H1 (cell line): ENCODE measurements at regions not wholly inside any gene's neighbourhood (a gene's known extent, or its start where the extent isn't known, plus 50 kb on each side); places are given as distances from the start of the nearest gene placed in this dataset.

ENCODE experiments used
- CTCF ChIA-PET: fragments of 300-600 bp; sonication (Branson Sonifier 250); formaldehyde crosslinking; loops from one replicate; lab custom pipeline; 2021; ENCODE audit not compliant: partially characterized antibody; lab: Charles Lee
- POLR2A ChIA-PET: fragments of 300-600 bp; sonication (Branson Sonifier 250); formaldehyde crosslinking; loops from one replicate; lab custom pipeline; 2021; ENCODE audit warnings: inconsistent platforms; ENCODE audit not compliant: partially characterized antibody; lab: Charles Lee
- DNase-seq, 2 experiments: peaks; one replicate each; pipeline versions ENCODE4 v3.0.0 to v3.0.0-alpha.2; 2010 to 2022; ENCODE audit warnings: low spot score in 2 of 2, low read depth in 1 of 2, mixed read lengths in 1 of 2
- FAIRE-seq: peaks from 2 replicates; lab custom pipeline; 2011; peaks lifted over from hg19 to GRCh38; lab: Jason Lieb, UNC
- H2AFZ ChIP-seq: 2 replicates; pipeline ENCODE4 v1.8.1; 2012; ENCODE audit warnings: low read length, inconsistent platforms
- H2AK5ac ChIP-seq: 2 replicates; pipeline ENCODE4 v1.6.1; 2013; ENCODE audit warnings: low read depth, low read length
- H2BK120ac ChIP-seq: replicated peaks from 2 replicates; pipeline ENCODE3; 2013; ENCODE audit warnings: low read depth, low read length, inconsistent platforms
- H2BK12ac ChIP-seq: 2 replicates; pipeline ENCODE4 v1.6.1; 2013; ENCODE audit warnings: low read depth, low read length
- H2BK15ac ChIP-seq: 2 replicates; pipeline ENCODE4 v1.6.1; 2013; ENCODE audit warnings: low read length
- H2BK20ac ChIP-seq: 2 replicates; pipeline ENCODE4 v1.6.1; 2013; ENCODE audit warnings: low read length
- H2BK5ac ChIP-seq: 2 replicates; pipeline ENCODE4 v1.6.1; 2013; ENCODE audit warnings: low read depth, low read length
- H3K14ac ChIP-seq: 2 replicates; pipeline ENCODE4 v1.6.1; 2013; ENCODE audit warnings: inconsistent platforms; ENCODE audit not compliant: insufficient read length
- H3K18ac ChIP-seq: 2 replicates; pipeline ENCODE4 v1.6.1; 2013; ENCODE audit warnings: low read length; ENCODE audit errors: extremely low read depth
- H3K23ac ChIP-seq: 2 replicates; pipeline ENCODE4 v1.6.1; 2013; ENCODE audit warnings: inconsistent platforms; ENCODE audit not compliant: insufficient read length
- H3K23me2 ChIP-seq: 2 replicates; pipeline ENCODE4 v1.6.1; 2013; ENCODE audit warnings: low read depth, low read length
- H3K27ac ChIP-seq: 2 replicates; pipeline ENCODE4 v1.6.1; 2011; ENCODE audit warnings: low read depth, low read length, inconsistent platforms
- H3K27me3 ChIP-seq, 4 experiments: replicated peaks in 1 of 4; 1 replicate in 1 of 4; 2 replicates in 3 of 4; pipeline versions ENCODE4 v1.6.1 to v1.8.1; 2011 to 2013; ENCODE audit warnings: low read length in 3 of 4, mild to moderate bottlenecking in 3 of 4, inconsistent platforms in 2 of 4, mixed read lengths in 2 of 4, moderate library complexity in 1 of 4; ENCODE audit not compliant: control insufficient read depth in 3 of 4, insufficient read depth in 3 of 4; ENCODE audit errors: extremely low read depth in 1 of 4
- H3K36me3 ChIP-seq, 4 experiments: 2 replicates each; pipeline versions ENCODE4 v1.6.1 to v1.8.1; 2011 to 2013; ENCODE audit warnings: mild to moderate bottlenecking in 4 of 4, low read length in 3 of 4, moderate library complexity in 2 of 4, control low read depth in 1 of 4, inconsistent platforms in 1 of 4; ENCODE audit not compliant: insufficient read depth in 4 of 4, control insufficient read depth in 2 of 4
- H3K4ac ChIP-seq: replicated peaks from 2 replicates; pipeline ENCODE3; 2013; ENCODE audit warnings: low read length, low read depth, mixed read lengths, inconsistent platforms; ENCODE audit not compliant: insufficient read length
- H3K4me1 ChIP-seq, 4 experiments: replicated peaks in 1 of 4; 1 replicate in 1 of 4; 2 replicates in 3 of 4; pipeline versions ENCODE4 v1.6.1 to v1.8.1; 2011 to 2013; ENCODE audit warnings: low read length in 3 of 4, inconsistent platforms in 2 of 4, mixed read lengths in 1 of 4; ENCODE audit not compliant: insufficient read depth in 4 of 4, control insufficient read depth in 3 of 4
- H3K4me2 ChIP-seq, 2 experiments: 2 replicates each; pipeline versions ENCODE4 v1.6.1 to v1.8.1; 2011 to 2013; ENCODE audit warnings: low read depth in 2 of 2, low read length in 2 of 2, control low read depth in 1 of 2, inconsistent platforms in 1 of 2, mild to moderate bottlenecking in 1 of 2; ENCODE audit not compliant: insufficient read depth in 1 of 2
- H3K4me3 ChIP-seq, 4 experiments: fragments of 200-600, 300-600 bp in 1 of 4; sonication (generic), shearing (Covaris generic), sonication (Bioruptor Twin) in 1 of 4; 2 replicates each; pipeline versions ENCODE4 v1.5.1 to v1.8.1; 2011 to 2016; ENCODE audit warnings: low read length in 4 of 4, low read depth in 3 of 4, control low read depth in 2 of 4, inconsistent platforms in 2 of 4, mild to moderate bottlenecking in 2 of 4, mixed read lengths in 1 of 4, moderate library complexity in 1 of 4; ENCODE audit not compliant: insufficient read depth in 2 of 4; ENCODE audit errors: extremely low read depth in 1 of 4
- H3K56ac ChIP-seq: replicated peaks from 2 replicates; pipeline ENCODE3; 2013; ENCODE audit warnings: low read depth, mild to moderate bottlenecking, mixed read lengths, low read length, inconsistent platforms; ENCODE audit not compliant: insufficient read length
- H3K79me1 ChIP-seq: 2 replicates; pipeline ENCODE4 v1.6.1; 2013; ENCODE audit warnings: low read depth, low read length, control low read depth
- H3K79me2 ChIP-seq, 2 experiments: 2 replicates each; pipeline versions ENCODE4 v1.6.1 to v1.8.1; 2012 to 2013; ENCODE audit warnings: low read length in 2 of 2, mild to moderate bottlenecking in 2 of 2, inconsistent platforms in 1 of 2; ENCODE audit not compliant: insufficient read depth in 2 of 2, control insufficient read depth in 1 of 2
- H3K9ac ChIP-seq, 4 experiments: replicated peaks in 1 of 4; 1 replicate in 1 of 4; 2 replicates in 3 of 4; pipeline versions ENCODE4 v1.6.1 to v1.8.1; 2011 to 2013; ENCODE audit warnings: low read depth in 3 of 4, low read length in 3 of 4, control low read depth in 2 of 4, mild to moderate bottlenecking in 2 of 4, moderate library complexity in 2 of 4, inconsistent platforms in 1 of 4; ENCODE audit errors: extremely low read depth in 1 of 4
- H3K9me3 ChIP-seq, 2 experiments: 2 replicates each; pipeline versions ENCODE4 v1.6.1 to v1.8.1; 2012 to 2013; ENCODE audit warnings: mild to moderate bottlenecking in 2 of 2, moderate library complexity in 2 of 2, control low read depth in 1 of 2, inconsistent platforms in 1 of 2, low read depth in 1 of 2, low read length in 1 of 2, mixed read lengths in 1 of 2; ENCODE audit not compliant: insufficient read depth in 2 of 2
- H4K20me1 ChIP-seq, 2 experiments: replicated peaks in 1 of 2; 2 replicates each; pipeline versions ENCODE3 to v1.8.1; 2011 to 2013; ENCODE audit warnings: inconsistent platforms in 2 of 2, low read length in 2 of 2, mild to moderate bottlenecking in 1 of 2; ENCODE audit not compliant: insufficient read depth in 2 of 2, control insufficient read depth in 1 of 2
- H4K5ac ChIP-seq: 2 replicates; pipeline ENCODE4 v1.6.1; 2013; ENCODE audit warnings: low read length, low read depth, mixed read lengths, inconsistent platforms; ENCODE audit not compliant: insufficient read length
- H4K8ac ChIP-seq: 2 replicates; pipeline ENCODE4 v1.8.0; 2013; ENCODE audit warnings: mild to moderate bottlenecking, moderate library complexity, low read length, inconsistent platforms; ENCODE audit not compliant: insufficient read depth; ENCODE audit errors: extremely low read depth
- H4K91ac ChIP-seq: replicated peaks from 2 replicates; pipeline ENCODE3; 2013; ENCODE audit warnings: low read length, mixed read lengths, inconsistent platforms; ENCODE audit not compliant: insufficient read length
- BRCA1 ChIP-seq: IDR thresholded peaks from 2 replicates; pipeline ENCODE4 v1.6.1; 2012; ENCODE audit warnings: low read depth, low read length, improper control_type of control experiment
- CBX8 ChIP-seq: fragments of 300-800, 300-1000 bp; sonication (generic); IDR thresholded peaks from 2 replicates; pipeline ENCODE4 v1.7.1; 2016; ENCODE audit warnings: low read depth, low read length, borderline replicate concordance
- EP300 ChIP-seq, 2 experiments: IDR thresholded peaks; 1 replicate in 1 of 2; 2 replicates in 1 of 2; pipeline ENCODE4 v1.6.1; 2011 to 2012; ENCODE audit warnings: low read depth in 2 of 2, low read length in 2 of 2, mild to moderate bottlenecking in 2 of 2, borderline replicate concordance in 1 of 2, inconsistent platforms in 1 of 2, moderate library complexity in 1 of 2
- JUND ChIP-seq: IDR thresholded peaks from 2 replicates; pipeline ENCODE4 v1.6.1; 2011; ENCODE audit warnings: mild to moderate bottlenecking, improper control_type of control experiment, low read length
- KDM4A ChIP-seq: IDR thresholded peaks from one replicate; pipeline ENCODE4 v1.7.1; 2012; ENCODE audit warnings: low read depth, mild to moderate bottlenecking, moderate library complexity, low read length, inconsistent platforms; ENCODE audit not compliant: severe bottlenecking
- SIRT6 ChIP-seq: IDR thresholded peaks from one replicate; pipeline ENCODE4 v1.7.1; 2012; ENCODE audit warnings: low read length, inconsistent platforms
- TCF12 ChIP-seq: IDR thresholded peaks from 2 replicates; pipeline ENCODE4 v1.6.1; 2011; ENCODE audit warnings: low read depth, mild to moderate bottlenecking, low read length
- WGBS, 2 experiments: shearing (Covaris generic) in 1 of 2; methylation state at CpG; one replicate each; pipeline versions ENCODE4 v1.1.6 to v1.1.7; 2013 to 2015; ENCODE audit warnings: low lambda C conversion rate in 2 of 2, mixed read lengths in 2 of 2, inconsistent platforms in 1 of 2, low coverage in 1 of 2, missing lambda C conversion rate in 1 of 2; ENCODE audit not compliant: insufficient replicate concordance in 2 of 2, insufficient coverage in 1 of 2, insufficient read length in 1 of 2; ENCODE audit errors: extremely low coverage in 1 of 2, missing lambda C conversion rate in 1 of 2; 5-methylcytosine and 5-hydroxymethylcytosine counted together
- TF ChIP-seq, protein P1 (sequence below): IDR thresholded peaks from 2 replicates; pipeline ENCODE4 v1.6.1; 2011; ENCODE audit warnings: low read length, improper control_type of control experiment
- TF ChIP-seq, protein P2 (sequence below), 3 experiments: IDR thresholded peaks; 1 replicate in 2 of 3; 2 replicates in 1 of 3; pipeline versions ENCODE4 v1.5.1 to v1.6.1; 2011; ENCODE audit warnings: low read length in 3 of 3, mild to moderate bottlenecking in 3 of 3, inconsistent platforms in 2 of 3, low read depth in 1 of 3, moderate library complexity in 1 of 3; ENCODE audit not compliant: insufficient read depth in 1 of 3; ENCODE audit errors: control extremely low read depth in 1 of 3

DNA sequence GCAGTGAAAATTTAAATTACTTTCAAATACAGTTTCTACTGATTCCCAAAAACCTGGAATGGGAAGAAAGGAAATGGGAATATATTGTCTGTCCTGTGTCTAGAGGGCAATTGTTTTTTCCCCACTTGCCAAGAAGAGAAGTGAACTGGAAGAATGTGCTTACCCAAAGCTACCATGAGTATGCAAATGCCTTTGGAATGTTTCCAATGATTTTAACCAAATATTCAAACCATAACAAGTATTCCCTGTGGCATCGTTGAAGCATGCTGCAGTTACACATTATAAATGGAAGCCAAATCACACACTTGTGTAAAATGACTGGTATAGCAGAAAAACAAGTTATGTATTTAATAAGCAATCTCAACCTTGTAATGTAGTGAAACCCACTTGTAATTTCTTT lies 368.2 kb downstream of the GBE1 start:
- Histone ChIP-seq H3K9me3 (no peaks in the 10 kb centered on the region; a peak in 1 of 4 replicates), H4K8ac (no peak overlapping the region), H2BK12ac (no peak overlapping the region), H3K79me2 (no peaks in the 10 kb centered on the region), H4K91ac (no peak overlapping the region), H3K18ac (no peak overlapping the region), H3K27me3 (no peaks in the 10 kb centered on the region), H3K4me2 (no peak overlapping the region), H2BK5ac (no peak overlapping the region), H3K36me3 (no peaks in the 10 kb centered on the region), H2AK5ac (no peak overlapping the region), H2BK120ac (no peak overlapping the region), H3K56ac (no peak overlapping the region), H2AFZ (no peak overlapping the region), H3K4me1 (no peaks in the 10 kb centered on the region), H4K20me1 (no peaks in the 10 kb centered on the region), H3K23me2 (no peaks in the 10 kb centered on the region), H3K9ac (no peak overlapping the region), H3K4ac (no peak overlapping the region), H3K4me3 (no peak overlapping the region), H3K79me1 (no peaks in the 10 kb centered on the region), H2BK20ac (no peak overlapping the region)
- 89% methylated on average over 1 of the region's 1 CpG; no CpG with 5 or more reads in 1 of the 2 experiments for WGBS, 2 experiments
- POLR2A ChIA-PET = no interaction called here
- no peak for DNase-seq
- CTCF ChIA-PET = interaction anchor here (0.7 to 1.4 kb wide), 2 partner anchors 26 to 166 kb away, joined by 3 read pairs; no protein-coding TSS in a partner anchor
- TF ChIP-seq JUND = no peak
- TF ChIP-seq KDM4A = no peak
- no peak for TF ChIP-seq CBX8
- TF ChIP-seq EP300 (IDR thresholded peaks at IDR 0.05; ENCODE audit: borderline replicate concordance in 1 of 2, low read depth in 2 of 2, low read length in 2 of 2) = no peak
- TF ChIP-seq, protein P1, sequence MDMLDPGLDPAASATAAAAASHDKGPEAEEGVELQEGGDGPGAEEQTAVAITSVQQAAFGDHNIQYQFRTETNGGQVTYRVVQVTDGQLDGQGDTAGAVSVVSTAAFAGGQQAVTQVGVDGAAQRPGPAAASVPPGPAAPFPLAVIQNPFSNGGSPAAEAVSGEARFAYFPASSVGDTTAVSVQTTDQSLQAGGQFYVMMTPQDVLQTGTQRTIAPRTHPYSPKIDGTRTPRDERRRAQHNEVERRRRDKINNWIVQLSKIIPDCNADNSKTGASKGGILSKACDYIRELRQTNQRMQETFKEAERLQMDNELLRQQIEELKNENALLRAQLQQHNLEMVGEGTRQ = no peak
- TF ChIP-seq, protein P2, sequence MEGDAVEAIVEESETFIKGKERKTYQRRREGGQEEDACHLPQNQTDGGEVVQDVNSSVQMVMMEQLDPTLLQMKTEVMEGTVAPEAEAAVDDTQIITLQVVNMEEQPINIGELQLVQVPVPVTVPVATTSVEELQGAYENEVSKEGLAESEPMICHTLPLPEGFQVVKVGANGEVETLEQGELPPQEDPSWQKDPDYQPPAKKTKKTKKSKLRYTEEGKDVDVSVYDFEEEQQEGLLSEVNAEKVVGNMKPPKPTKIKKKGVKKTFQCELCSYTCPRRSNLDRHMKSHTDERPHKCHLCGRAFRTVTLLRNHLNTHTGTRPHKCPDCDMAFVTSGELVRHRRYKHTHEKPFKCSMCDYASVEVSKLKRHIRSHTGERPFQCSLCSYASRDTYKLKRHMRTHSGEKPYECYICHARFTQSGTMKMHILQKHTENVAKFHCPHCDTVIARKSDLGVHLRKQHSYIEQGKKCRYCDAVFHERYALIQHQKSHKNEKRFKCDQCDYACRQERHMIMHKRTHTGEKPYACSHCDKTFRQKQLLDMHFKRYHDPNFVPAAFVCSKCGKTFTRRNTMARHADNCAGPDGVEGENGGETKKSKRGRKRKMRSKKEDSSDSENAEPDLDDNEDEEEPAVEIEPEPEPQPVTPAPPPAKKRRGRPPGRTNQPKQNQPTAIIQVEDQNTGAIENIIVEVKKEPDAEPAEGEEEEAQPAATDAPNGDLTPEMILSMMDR (IDR thresholded peaks at IDR 0.05; ENCODE audit: control extremely low read depth in 1 of 3, insufficient read depth in 1 of 3, low read depth in 1 of 3, low read length in 3 of 3) = no peak
- no peak for TF ChIP-seq SIRT6
- TF ChIP-seq BRCA1 = no peak
- TF ChIP-seq TCF12 = no peak
- TF ChIP-seq, all 59 proteins: peak for 0
- Histone ChIP-seq H3K27ac (no peak overlapping the region), H2BK15ac (no peak overlapping the region), H3K23ac (peak overlapping the region; percentile 52), H4K5ac (no peak overlapping the region), H3K14ac (no peak overlapping the region)
- FAIRE-seq = no peak
